ENCODE measurements at regions not wholly inside any gene's neighbourhood (a gene's known extent, or its start where the extent isn't known, plus 50 kb on each side); places are given as distances from the start of the nearest gene placed in this dataset.

GRCh38 chr6:153662982-153663381 is 376.1 kb upstream of the OPRM1 start:
- TF ChIP-seq POLR2A (IDR thresholded peaks at IDR 0.05; ENCODE audit: low read depth, low read length) (no peak), TAF1 (IDR thresholded peaks at IDR 0.05; ENCODE audit: borderline replicate concordance, low read depth, low read length) (no peak), POLR2AphosphoS5 (IDR thresholded peaks at IDR 0.05; ENCODE audit: low read depth, low read length) (no peak)

All from GM12892 (cell line).